Activated naive CD8-positive, alpha-beta T cell treated with anti-CD3 and anti-CD28 coated beads, Interleukin-2, amount 50 U/mL, for 24 hours (primary cell): ENCODE measurements at regions not wholly inside any gene's neighbourhood (a gene's known extent, or its start where the extent isn't known, plus 50 kb on each side); places are given as distances from the start of the nearest gene placed in this dataset.

Experiments used
- ATAC-seq: fragments of 150-1000 bp; cut with Tn5 transposase; one replicate; pipeline ENCODE4 v1.10.0; 2021
- DNase-seq: peaks from one replicate; pipeline ENCODE4 v3.0.0; 2021
- H3K27ac Mint-ChIP-seq: one replicate; pipeline ENCODE4 v1.8.0; 2021; ENCODE audit warnings: mild to moderate bottlenecking, mixed read lengths
- H3K27me3 Mint-ChIP-seq: one replicate; pipeline ENCODE4 v1.8.0; 2021; ENCODE audit warnings: mixed read lengths
- H3K36me3 Mint-ChIP-seq: one replicate; pipeline ENCODE4 v1.8.0; 2021; ENCODE audit warnings: low read depth, mixed read lengths
- H3K4me1 Mint-ChIP-seq: one replicate; pipeline ENCODE4 v1.8.0; 2021; ENCODE audit warnings: mixed read lengths
- H3K4me3 Mint-ChIP-seq: one replicate; pipeline ENCODE4 v1.8.0; 2021; ENCODE audit warnings: mild to moderate bottlenecking, moderate library complexity, mixed read lengths
- H3K9me3 Mint-ChIP-seq: one replicate; pipeline ENCODE4 v1.8.0; 2021; ENCODE audit warnings: mixed read lengths

- no peak overlapping the region for H3K27ac Mint-ChIP-seq
- H3K36me3 Mint-ChIP-seq, result no peaks in the 10 kb centered on the region
- H3K27me3 Mint-ChIP-seq, result peaks cover 2% of the 10 kb centered on the region
- DNase-seq (no peak), ATAC-seq (no peak)
- no peaks in the 10 kb centered on the region for H3K9me3 Mint-ChIP-seq
- H3K4me1 Mint-ChIP-seq, result no peaks in the 10 kb centered on the region
- H3K4me3 Mint-ChIP-seq, result no peak overlapping the region
These were observed 55.1 kb downstream of the SOX9 start for GRCh38 chr17:72175787-72176515.

- Mint-ChIP-seq H3K4me1 (no peaks in the 10 kb centered on the region), H3K36me3 (no peaks in the 10 kb centered on the region), H3K9me3 (peaks cover 3% of the 10 kb centered on the region), H3K27ac (no peak overlapping the region), H3K27me3 (peaks cover 2% of the 10 kb centered on the region), H3K4me3 (no peak overlapping the region)
- no peak for DNase-seq
- no peak for ATAC-seq
These were observed 55.7 kb downstream of the SOX9 start for GRCh38 chr17:72176516-72176851.

GRCh38 chr17:72176951-72177660, 56.3 kb downstream of the SOX9 start:
- H3K4me3 Mint-ChIP-seq, result no peak overlapping the region
- peaks cover 4% of the 10 kb centered on the region for H3K9me3 Mint-ChIP-seq
- no peaks in the 10 kb centered on the region for H3K4me1 Mint-ChIP-seq
- H3K27ac Mint-ChIP-seq, result no peak overlapping the region
- DNase-seq, result no peak
- H3K27me3 Mint-ChIP-seq, result peaks cover 3% of the 10 kb centered on the region
- no peaks in the 10 kb centered on the region for H3K36me3 Mint-ChIP-seq
- no peak for ATAC-seq

DNA sequence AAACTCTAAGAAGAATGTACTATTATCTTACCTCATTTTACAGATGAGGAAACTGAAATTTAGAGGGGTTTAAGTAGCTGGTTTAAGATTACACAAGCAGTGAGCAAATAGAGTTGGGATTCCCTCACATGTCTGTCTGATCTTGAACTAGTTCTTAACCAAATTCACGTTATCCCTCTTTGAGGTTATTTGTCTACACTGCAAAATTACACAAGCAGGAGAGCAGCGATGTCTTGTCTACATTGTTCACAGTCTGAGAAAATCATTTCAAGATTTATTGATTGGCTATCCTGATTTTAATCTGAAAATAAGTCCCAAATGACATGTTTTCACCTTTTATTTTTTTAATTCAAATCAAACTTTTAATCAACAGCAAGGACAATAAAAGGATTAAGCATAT, 56.9 kb downstream of the SOX9 start:
- Mint-ChIP-seq H3K4me1 (no peaks in the 10 kb centered on the region), H3K9me3 (peaks cover 4% of the 10 kb centered on the region), H3K4me3 (no peak overlapping the region), H3K27me3 (peaks cover 3% of the 10 kb centered on the region), H3K36me3 (no peaks in the 10 kb centered on the region), H3K27ac (no peak overlapping the region)
- ATAC-seq (no peak), DNase-seq (no peak)

- no peak for ATAC-seq
- peaks cover 10% of the 10 kb centered on the region for H3K9me3 Mint-ChIP-seq
These were observed 61.6 kb downstream of the SOX9 start for GRCh38 chr17:72182371-72182873.

DNA sequence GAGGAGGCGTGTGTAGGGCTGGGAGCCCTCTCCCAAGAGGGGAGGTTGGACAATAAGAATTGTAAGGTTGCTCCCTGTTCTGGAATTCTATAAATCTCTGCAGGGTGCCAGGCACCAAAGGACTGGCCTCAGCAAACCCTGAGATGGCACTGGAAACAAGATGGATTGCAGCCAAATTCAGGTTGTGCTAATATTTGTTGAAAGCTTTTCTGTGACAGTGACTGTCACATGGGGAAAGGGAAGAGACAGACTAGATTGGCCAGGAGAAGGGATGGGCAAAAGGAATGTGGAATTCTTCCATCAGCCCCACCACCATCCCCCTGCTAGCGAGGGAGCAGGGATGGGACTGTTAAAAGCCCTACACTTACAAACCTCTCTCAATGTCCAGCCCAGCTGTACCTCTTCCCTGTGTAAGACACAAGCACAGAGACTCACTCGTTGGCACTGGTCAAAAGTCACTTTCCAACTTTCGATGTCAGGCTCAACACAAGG, 62.4 kb downstream of the SOX9 start:
- H3K4me3 Mint-ChIP-seq, result no peak overlapping the region
- H3K4me1 Mint-ChIP-seq, result no peaks in the 10 kb centered on the region
- DNase-seq (no peak), ATAC-seq (no peak)
- peaks cover 10% of the 10 kb centered on the region for H3K9me3 Mint-ChIP-seq
- H3K27ac Mint-ChIP-seq, result no peak overlapping the region
- no peaks in the 10 kb centered on the region for H3K36me3 Mint-ChIP-seq
- H3K27me3 Mint-ChIP-seq, result peaks cover 2% of the 10 kb centered on the region

More at GRCh38 chr17:72182371-72182873, 61.6 kb downstream of the SOX9 start:
- H3K27me3 Mint-ChIP-seq, result peaks cover 2% of the 10 kb centered on the region
- H3K4me1 Mint-ChIP-seq, result no peaks in the 10 kb centered on the region
- no peaks in the 10 kb centered on the region for H3K36me3 Mint-ChIP-seq
- no peak overlapping the region for H3K4me3 Mint-ChIP-seq
- H3K27ac Mint-ChIP-seq, result no peak overlapping the region
- DNase-seq, result no peak

GRCh38 chr17:72184805-72185204, 64.0 kb downstream of the SOX9 start:
- Mint-ChIP-seq H3K4me1 (no peaks in the 10 kb centered on the region), H3K27ac (no peak overlapping the region), H3K9me3 (peaks cover 11% of the 10 kb centered on the region), H3K4me3 (no peak overlapping the region), H3K27me3 (peaks cover 2% of the 10 kb centered on the region), H3K36me3 (no peaks in the 10 kb centered on the region)
- no peak for DNase-seq
- ATAC-seq, result no peak

GRCh38 chr17:72185564-72185963, 64.7 kb downstream of the SOX9 start:
- Mint-ChIP-seq H3K4me3 (no peak overlapping the region), H3K36me3 (no peaks in the 10 kb centered on the region), H3K27me3 (peaks cover 2% of the 10 kb centered on the region), H3K27ac (no peak overlapping the region), H3K4me1 (no peaks in the 10 kb centered on the region), H3K9me3 (peaks cover 16% of the 10 kb centered on the region)
- ATAC-seq (no peak), DNase-seq (no peak)

DNA sequence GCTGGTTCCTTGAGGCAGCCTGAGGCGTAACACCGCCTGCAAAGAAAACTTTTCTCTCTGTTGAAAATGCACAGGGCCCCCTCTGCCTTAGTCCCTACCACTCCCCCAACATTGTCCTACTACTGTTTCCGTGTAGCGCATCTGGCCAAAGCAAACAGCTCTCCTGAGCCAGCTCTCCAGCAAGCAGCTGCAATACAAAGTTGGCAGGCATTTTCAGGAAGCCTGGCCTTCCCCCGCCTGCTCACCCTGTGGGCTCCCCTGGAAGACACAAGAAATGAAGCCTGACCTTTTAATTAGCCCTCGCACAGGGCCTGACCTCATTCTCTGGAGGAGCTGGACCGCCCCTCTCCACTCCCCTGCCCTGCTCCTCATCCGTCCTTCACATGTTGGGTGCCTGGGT, 66.7 kb downstream of the SOX9 start:
- Mint-ChIP-seq H3K36me3 (no peaks in the 10 kb centered on the region), H3K4me3 (no peak overlapping the region), H3K27me3 (no peaks in the 10 kb centered on the region), H3K9me3 (peaks cover 15% of the 10 kb centered on the region), H3K27ac (no peak overlapping the region), H3K4me1 (no peaks in the 10 kb centered on the region)
- no peak for DNase-seq
- ATAC-seq, result no peak

DNA sequence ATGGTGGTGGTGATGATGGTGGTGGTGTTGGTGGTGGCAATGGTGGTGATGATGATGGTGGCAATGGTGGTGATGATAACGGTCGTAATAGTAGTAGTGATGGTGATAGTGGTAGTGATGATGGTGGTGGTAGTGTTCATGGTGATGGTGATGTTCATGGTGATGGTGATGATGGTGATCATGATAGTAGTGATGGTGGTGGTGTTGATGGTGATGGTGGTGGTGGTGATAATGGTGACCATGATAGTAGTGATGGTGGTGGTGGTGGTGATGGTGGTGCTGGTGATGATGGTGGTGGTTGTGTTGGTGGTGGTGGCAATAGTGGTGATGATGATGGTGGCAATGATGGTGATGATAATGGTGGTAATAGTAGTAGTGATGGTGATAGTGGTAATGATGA, 68.0 kb downstream of the SOX9 start:
- no peaks in the 10 kb centered on the region for H3K36me3 Mint-ChIP-seq
- no peak for DNase-seq
- H3K27me3 Mint-ChIP-seq, result no peaks in the 10 kb centered on the region
- H3K9me3 Mint-ChIP-seq, result peaks cover 15% of the 10 kb centered on the region
- H3K4me3 Mint-ChIP-seq, result no peak overlapping the region
- no peak overlapping the region for H3K27ac Mint-ChIP-seq
- ATAC-seq, result no peak
- no peaks in the 10 kb centered on the region for H3K4me1 Mint-ChIP-seq

DNA sequence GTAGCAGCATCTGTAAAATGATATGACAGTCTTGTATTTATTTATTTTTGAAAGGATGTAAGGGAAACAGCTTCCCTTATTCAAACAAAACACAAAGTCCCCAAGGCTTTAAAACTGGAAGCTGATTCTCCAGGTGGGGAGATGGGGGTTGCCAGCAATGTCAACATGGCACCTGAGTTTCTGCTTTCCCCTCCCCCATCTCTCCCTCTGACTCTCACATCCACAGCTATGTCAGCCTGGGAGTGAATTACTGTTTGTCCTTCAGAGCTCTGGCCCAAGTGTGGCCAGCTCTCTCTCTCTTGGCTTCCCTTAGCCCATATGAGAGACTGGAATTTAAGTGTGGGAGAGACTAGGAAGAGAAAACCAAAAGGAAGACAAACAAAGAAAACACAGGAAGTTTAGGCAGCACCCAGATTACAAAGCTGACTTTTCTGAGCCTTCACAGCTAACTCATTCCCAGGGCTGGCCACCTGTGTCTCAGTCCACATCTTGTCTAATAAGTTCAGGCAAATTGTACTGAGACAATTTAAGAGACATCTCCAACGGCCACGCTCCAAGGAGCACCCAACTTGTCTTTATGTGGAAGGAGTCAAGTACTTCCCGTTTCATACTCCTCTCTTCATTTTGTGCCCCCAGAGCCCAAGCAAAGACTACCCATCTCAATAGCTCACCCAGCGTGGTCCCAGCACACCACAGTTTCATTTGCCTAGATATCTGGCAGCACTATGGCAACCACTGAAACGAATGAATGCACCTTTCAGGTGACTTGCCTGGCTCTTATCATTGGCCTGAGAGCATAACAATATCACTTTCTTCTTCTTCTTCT, 69.2 kb downstream of the SOX9 start:
- ATAC-seq (no peak), DNase-seq (no peak)
- Mint-ChIP-seq H3K4me1 (no peaks in the 10 kb centered on the region), H3K27me3 (no peaks in the 10 kb centered on the region), H3K27ac (no peak overlapping the region), H3K9me3 (peaks cover 15% of the 10 kb centered on the region), H3K4me3 (no peak overlapping the region), H3K36me3 (no peaks in the 10 kb centered on the region)

DNA sequence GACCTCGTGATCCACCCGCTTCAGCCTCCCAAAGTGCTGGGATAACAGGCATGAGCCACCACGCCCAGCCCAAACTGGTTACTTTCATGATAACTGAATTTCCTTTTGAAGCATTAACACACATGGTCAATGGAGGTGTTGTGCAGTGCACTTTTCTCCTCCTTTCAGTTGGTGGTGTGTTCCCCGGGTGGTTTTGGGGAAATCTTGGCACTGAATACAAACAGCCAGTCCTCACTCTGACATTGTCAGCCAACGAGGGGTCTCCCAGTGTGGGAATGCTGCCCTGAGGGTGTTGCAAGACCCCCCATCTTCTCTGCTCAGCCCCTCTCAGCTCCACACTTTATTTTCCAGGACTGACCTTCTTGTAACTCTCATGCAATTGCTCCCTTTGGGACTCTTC, 70.5 kb downstream of the SOX9 start:
- Mint-ChIP-seq H3K4me3 (no peak overlapping the region), H3K4me1 (no peaks in the 10 kb centered on the region), H3K27me3 (no peaks in the 10 kb centered on the region), H3K36me3 (no peaks in the 10 kb centered on the region), H3K27ac (no peak overlapping the region), H3K9me3 (peaks cover 15% of the 10 kb centered on the region)
- ATAC-seq (no peak), DNase-seq (no peak)

GRCh38 chr17:72191921-72192799, 71.3 kb downstream of the SOX9 start:
- Mint-ChIP-seq H3K27me3 (no peaks in the 10 kb centered on the region), H3K9me3 (peaks cover 15% of the 10 kb centered on the region), H3K4me1 (no peaks in the 10 kb centered on the region), H3K36me3 (no peaks in the 10 kb centered on the region), H3K4me3 (no peak overlapping the region), H3K27ac (no peak overlapping the region)
- ATAC-seq, result no peak
- DNase-seq, result no peak

GRCh38 chr17:72192800-72193192, 72.0 kb downstream of the SOX9 start:
- ATAC-seq (no peak), DNase-seq (no peak)
- H3K9me3 Mint-ChIP-seq, result peaks cover 14% of the 10 kb centered on the region
- no peaks in the 10 kb centered on the region for H3K36me3 Mint-ChIP-seq
- H3K27me3 Mint-ChIP-seq, result no peaks in the 10 kb centered on the region
- H3K27ac Mint-ChIP-seq, result no peak overlapping the region
- no peak overlapping the region for H3K4me3 Mint-ChIP-seq
- no peaks in the 10 kb centered on the region for H3K4me1 Mint-ChIP-seq
